WERI-Rb-1 (cell line): ENCODE measurements at regions not wholly inside any gene's neighbourhood (a gene's known extent, or its start where the extent isn't known, plus 50 kb on each side); places are given as distances from the start of the nearest gene placed in this dataset.

Experiments used
- DNase-seq: peaks from one replicate; pipeline ENCODE4 v3.0.0-alpha.2; 2020
- H3K27ac ChIP-seq: fragments of 250-450 bp; sonication (Bioruptor Pico); 2 replicates; pipeline ENCODE4 v1.5.1; 2020; ENCODE audit warnings: mild to moderate bottlenecking, moderate library complexity
- H3K27me3 ChIP-seq: fragments of 250-450 bp; sonication (Bioruptor Pico); 2 replicates; pipeline ENCODE4 v1.5.1; 2021; ENCODE audit warnings: mild to moderate bottlenecking, low read depth, moderate library complexity; ENCODE audit not compliant: insufficient read depth, severe bottlenecking
- H3K36me3 ChIP-seq: fragments of 250-450 bp; sonication (Bioruptor Pico); 2 replicates; pipeline ENCODE4 v1.5.1; 2020; ENCODE audit warnings: mild to moderate bottlenecking, moderate library complexity
- H3K4me3 ChIP-seq: 2 replicates; pipeline ENCODE4 v1.5.1; 2011; ENCODE audit warnings: low read depth, mild to moderate bottlenecking, control low read depth, low read length
- H3K9me3 ChIP-seq: fragments of 250-450 bp; sonication (Bioruptor Pico); 2 replicates; pipeline ENCODE4 v1.5.1; 2021; ENCODE audit warnings: mild to moderate bottlenecking, moderate library complexity; ENCODE audit not compliant: severe bottlenecking
- TF ChIP-seq, protein P1 (sequence below): IDR thresholded peaks from 2 replicates; pipeline ENCODE4 v1.5.1; 2011; ENCODE audit warnings: low read depth, mild to moderate bottlenecking, control low read depth, inconsistent platforms, low read length

DNA sequence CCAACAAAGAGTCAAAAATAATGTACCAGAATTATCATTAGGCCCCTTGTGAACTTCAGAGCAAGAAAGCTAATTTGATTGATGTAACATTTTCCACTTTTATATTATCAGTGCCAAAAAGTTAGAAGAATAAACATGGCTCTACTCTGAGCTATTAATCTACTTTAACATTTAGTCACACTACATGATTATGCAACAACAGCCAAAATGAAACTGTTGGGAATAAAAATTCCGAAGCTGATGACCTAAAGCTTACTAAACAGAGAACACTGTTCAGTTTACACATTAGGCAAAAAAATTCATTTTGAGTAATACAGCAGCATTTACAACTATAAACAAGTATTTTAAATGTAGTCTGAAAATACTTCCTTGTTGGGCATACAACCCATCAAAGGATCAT lies 1134.1 kb downstream of the EPHA3 start:
- TF ChIP-seq, protein P1, sequence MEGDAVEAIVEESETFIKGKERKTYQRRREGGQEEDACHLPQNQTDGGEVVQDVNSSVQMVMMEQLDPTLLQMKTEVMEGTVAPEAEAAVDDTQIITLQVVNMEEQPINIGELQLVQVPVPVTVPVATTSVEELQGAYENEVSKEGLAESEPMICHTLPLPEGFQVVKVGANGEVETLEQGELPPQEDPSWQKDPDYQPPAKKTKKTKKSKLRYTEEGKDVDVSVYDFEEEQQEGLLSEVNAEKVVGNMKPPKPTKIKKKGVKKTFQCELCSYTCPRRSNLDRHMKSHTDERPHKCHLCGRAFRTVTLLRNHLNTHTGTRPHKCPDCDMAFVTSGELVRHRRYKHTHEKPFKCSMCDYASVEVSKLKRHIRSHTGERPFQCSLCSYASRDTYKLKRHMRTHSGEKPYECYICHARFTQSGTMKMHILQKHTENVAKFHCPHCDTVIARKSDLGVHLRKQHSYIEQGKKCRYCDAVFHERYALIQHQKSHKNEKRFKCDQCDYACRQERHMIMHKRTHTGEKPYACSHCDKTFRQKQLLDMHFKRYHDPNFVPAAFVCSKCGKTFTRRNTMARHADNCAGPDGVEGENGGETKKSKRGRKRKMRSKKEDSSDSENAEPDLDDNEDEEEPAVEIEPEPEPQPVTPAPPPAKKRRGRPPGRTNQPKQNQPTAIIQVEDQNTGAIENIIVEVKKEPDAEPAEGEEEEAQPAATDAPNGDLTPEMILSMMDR = no peak

DNA sequence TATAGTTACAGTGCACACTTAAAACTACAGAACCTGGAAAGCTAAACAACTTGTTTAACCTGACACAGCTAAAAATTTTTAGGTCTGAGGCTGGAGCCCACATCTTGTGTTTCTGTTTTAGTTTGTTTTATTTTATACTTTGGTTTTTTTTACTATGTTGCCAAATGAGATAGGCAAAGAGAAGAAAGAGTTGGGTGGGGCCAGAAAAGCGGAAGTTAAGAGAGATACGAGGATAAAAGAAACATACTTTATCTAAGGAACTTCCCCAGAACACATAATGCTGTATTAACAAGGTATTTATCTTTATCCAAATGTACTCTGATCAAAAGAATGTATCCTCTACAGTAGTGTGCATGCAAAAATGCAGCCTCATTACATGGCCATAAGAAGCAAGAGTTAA lies 1145.7 kb downstream of the EPHA3 start:
- Histone ChIP-seq H3K27ac (no peak overlapping the region), H3K36me3 (no peaks in the 10 kb centered on the region), H3K27me3 (no peaks in the 10 kb centered on the region), H3K4me3 (no peak overlapping the region), H3K9me3 (no peaks in the 10 kb centered on the region)
- DNase-seq = no peak
- TF ChIP-seq, protein P1 = no peak

More for the DNA sequence above, 1134.1 kb downstream of the EPHA3 start:
- Histone ChIP-seq H3K36me3 (no peaks in the 10 kb centered on the region), H3K9me3 (no peaks in the 10 kb centered on the region), H3K27ac (no peak overlapping the region), H3K4me3 (no peak overlapping the region), H3K27me3 (no peaks in the 10 kb centered on the region)
- DNase-seq = no peak

DNA sequence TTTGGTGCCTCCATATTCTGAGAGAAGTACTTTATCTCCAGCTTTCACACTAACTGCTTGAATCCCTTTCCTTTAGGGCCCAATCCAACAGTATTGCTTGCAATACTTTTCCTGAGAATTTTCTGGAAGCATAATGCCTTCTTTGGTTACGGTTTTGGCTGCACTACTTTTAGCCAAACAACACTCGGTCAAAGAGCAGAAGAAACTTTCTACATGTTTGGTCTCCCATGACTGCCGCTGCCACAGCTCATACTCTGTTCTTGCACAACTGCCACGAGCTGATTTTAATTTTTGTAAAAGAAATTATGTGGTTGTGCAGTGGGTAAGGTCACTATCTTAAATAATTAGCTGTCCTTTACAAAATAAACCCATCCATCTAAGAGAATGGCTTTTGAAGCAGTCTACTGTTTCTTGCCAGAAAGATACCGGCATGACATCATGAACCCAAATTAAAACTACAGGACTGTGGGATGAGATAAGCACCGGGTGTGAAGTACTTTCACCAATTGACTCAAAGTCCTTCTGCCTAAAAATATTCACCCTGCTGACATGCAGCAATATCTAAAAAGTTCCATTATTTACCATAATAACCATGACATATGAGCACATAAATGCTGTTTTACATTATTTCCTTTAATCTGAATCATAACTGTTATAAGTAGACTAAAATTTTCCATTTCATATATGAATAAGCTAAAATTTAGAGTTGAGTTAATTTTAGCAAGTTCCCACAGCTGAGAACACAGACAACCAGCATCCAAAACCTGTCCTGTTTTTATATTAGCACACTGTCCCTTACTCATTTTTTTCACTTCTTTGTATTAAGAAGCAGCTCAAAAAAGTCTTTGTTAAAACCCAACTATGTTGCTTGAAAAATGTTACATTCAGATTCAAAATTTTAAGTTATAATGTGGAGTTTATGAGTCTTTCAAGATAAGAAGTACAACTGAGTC lies 1154.3 kb downstream of the EPHA3 start:
- Histone ChIP-seq H3K27ac (no peak overlapping the region), H3K36me3 (no peaks in the 10 kb centered on the region), H3K27me3 (no peaks in the 10 kb centered on the region), H3K9me3 (no peaks in the 10 kb centered on the region), H3K4me3 (no peak overlapping the region)
- DNase-seq = no peak
- TF ChIP-seq, protein P1 = no peak
